ENCODE measurements at regions not wholly inside any gene's neighbourhood (a gene's known extent, or its start where the extent isn't known, plus 50 kb on each side); places are given as distances from the start of the nearest gene placed in this dataset.

DNA sequence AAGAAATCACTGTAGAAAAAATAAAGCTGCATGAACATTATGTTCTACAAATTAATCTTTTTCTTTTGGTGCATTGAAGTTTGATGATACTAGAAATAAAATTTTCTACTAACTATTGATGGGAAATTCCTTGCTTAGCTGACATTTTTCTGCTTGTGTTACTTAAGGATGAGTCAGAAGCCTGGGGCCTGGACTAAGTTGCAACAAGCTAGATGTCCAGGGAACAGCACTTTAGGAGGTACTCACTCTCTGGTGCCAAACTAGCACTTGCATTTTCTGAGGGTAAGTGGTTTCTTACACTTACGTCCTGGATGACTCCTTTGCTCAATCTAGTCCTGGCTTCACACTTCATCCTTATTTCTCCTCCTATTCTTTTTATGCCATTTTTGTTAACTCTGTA, 945.1 kb downstream of the IGSF11 start:
- Histone ChIP-seq H3K9ac (ENCODE audit: low read length in 3 of 3) (no peak overlapping the region), H3K36me3 (ENCODE audit: control insufficient read depth in 2 of 3, insufficient read depth in 3 of 3, low read length in 3 of 3) (no peaks in the 10 kb centered on the region), H3K27me3 (ENCODE audit: control insufficient read depth, insufficient read depth, low read length) (no peaks in the 10 kb centered on the region), H3K4me3 (ENCODE audit: low read length in 3 of 3) (no peak overlapping the region), H3K4me1 (ENCODE audit: control insufficient read depth in 2 of 3, insufficient read depth in 2 of 3, low read depth in 1 of 3, low read length in 3 of 3) (no peaks in the 10 kb centered on the region), H3K27ac (ENCODE audit: low read depth in 2 of 2, low read length in 2 of 2) (no peak overlapping the region), H3K9me3 (ENCODE audit: control insufficient read depth in 2 of 3, insufficient read depth in 1 of 3, low read length in 3 of 3) (peaks cover 0 to 9% (median 0%) of the 10 kb centered on the region in 3 donors)
- FAIRE-seq (no peak), DNase-seq (no peak)
- intact Hi-C loops (cut with DNase I) = no loop called here
- TF ChIP-seq, protein P1, sequence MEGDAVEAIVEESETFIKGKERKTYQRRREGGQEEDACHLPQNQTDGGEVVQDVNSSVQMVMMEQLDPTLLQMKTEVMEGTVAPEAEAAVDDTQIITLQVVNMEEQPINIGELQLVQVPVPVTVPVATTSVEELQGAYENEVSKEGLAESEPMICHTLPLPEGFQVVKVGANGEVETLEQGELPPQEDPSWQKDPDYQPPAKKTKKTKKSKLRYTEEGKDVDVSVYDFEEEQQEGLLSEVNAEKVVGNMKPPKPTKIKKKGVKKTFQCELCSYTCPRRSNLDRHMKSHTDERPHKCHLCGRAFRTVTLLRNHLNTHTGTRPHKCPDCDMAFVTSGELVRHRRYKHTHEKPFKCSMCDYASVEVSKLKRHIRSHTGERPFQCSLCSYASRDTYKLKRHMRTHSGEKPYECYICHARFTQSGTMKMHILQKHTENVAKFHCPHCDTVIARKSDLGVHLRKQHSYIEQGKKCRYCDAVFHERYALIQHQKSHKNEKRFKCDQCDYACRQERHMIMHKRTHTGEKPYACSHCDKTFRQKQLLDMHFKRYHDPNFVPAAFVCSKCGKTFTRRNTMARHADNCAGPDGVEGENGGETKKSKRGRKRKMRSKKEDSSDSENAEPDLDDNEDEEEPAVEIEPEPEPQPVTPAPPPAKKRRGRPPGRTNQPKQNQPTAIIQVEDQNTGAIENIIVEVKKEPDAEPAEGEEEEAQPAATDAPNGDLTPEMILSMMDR (IDR thresholded peaks at IDR 0.05; ENCODE audit: borderline replicate concordance, extremely low read depth, insufficient read depth) = no peak

DNA sequence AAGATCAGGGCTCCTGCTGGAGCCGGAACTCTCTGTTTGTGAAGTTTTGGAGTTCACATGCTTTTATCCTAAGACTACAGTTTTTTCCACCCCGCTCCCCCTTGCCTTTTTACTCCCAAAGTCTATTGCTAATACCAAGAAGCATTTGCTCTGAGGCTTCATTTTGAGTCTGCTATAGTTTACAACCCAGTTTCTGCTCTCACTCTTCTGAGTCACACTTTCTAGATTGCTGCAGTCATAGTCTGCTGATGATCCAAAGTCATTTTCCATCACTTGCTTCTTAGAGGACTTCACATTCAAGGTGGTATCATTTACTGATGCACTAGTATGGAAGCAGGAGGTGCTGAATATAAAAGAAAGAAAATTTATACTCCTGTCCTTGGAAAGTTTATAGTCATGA, 937.4 kb downstream of the IGSF11 start:
- no peaks in the 10 kb centered on the region for H3K36me3 ChIP-seq (ENCODE audit: control insufficient read depth in 2 of 3, insufficient read depth in 3 of 3, low read length in 3 of 3)
- no peak for DNase-seq
- H3K9ac ChIP-seq (ENCODE audit: low read length in 3 of 3) = no peak overlapping the region
- no peaks in the 10 kb centered on the region for H3K4me1 ChIP-seq (ENCODE audit: control insufficient read depth in 2 of 3, insufficient read depth in 2 of 3, low read depth in 1 of 3, low read length in 3 of 3)
- no peak overlapping the region for H3K4me3 ChIP-seq (ENCODE audit: low read length in 3 of 3)
- intact Hi-C loops (cut with DNase I) = no loop called here
- peaks cover 0 to 10% (median 0%) of the 10 kb centered on the region in 3 donors for H3K9me3 ChIP-seq (ENCODE audit: control insufficient read depth in 2 of 3, insufficient read depth in 1 of 3, low read length in 3 of 3)
- no peak overlapping the region for H3K27ac ChIP-seq (ENCODE audit: low read depth in 2 of 2, low read length in 2 of 2)
- no peaks in the 10 kb centered on the region for H3K27me3 ChIP-seq (ENCODE audit: control insufficient read depth, insufficient read depth, low read length)
- no peak for FAIRE-seq
- TF ChIP-seq, protein P1 (IDR thresholded peaks at IDR 0.05; ENCODE audit: borderline replicate concordance, extremely low read depth, insufficient read depth) = no peak

DNA sequence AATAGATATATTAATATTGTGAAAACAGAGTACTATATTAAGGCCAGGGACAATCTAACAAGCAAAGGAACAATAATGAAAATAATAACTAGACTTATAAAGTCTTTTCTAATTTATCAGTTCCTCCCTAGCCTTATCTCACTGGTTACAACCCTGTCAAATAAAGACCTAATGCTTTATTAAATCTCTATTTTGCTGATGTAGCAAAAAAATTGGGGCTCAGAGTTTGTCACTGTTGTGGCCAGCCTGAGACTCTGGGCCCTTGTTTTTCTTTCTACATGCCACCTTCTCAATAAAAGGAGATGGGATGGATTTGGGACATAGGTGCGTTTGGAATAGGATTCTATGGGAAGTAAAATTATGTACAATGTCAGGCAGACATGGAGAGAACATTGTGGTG, 937.0 kb downstream of the IGSF11 start:
- H3K36me3 ChIP-seq (ENCODE audit: control insufficient read depth in 2 of 3, insufficient read depth in 3 of 3, low read length in 3 of 3) = no peaks in the 10 kb centered on the region
- intact Hi-C loops (cut with DNase I) = no loop called here
- H3K27me3 ChIP-seq (ENCODE audit: control insufficient read depth, insufficient read depth, low read length) = no peaks in the 10 kb centered on the region
- peaks cover 0 to 7% (median 0%) of the 10 kb centered on the region in 3 donors for H3K9me3 ChIP-seq (ENCODE audit: control insufficient read depth in 2 of 3, insufficient read depth in 1 of 3, low read length in 3 of 3)
- no peak overlapping the region for H3K4me3 ChIP-seq (ENCODE audit: low read length in 3 of 3)
- no peaks in the 10 kb centered on the region for H3K4me1 ChIP-seq (ENCODE audit: control insufficient read depth in 2 of 3, insufficient read depth in 2 of 3, low read depth in 1 of 3, low read length in 3 of 3)
- DNase-seq (no peak), FAIRE-seq (no peak)
- H3K27ac ChIP-seq (ENCODE audit: low read depth in 2 of 2, low read length in 2 of 2) = no peak overlapping the region
- H3K9ac ChIP-seq (ENCODE audit: low read length in 3 of 3) = no peak overlapping the region
- TF ChIP-seq, protein P1 (IDR thresholded peaks at IDR 0.05; ENCODE audit: borderline replicate concordance, extremely low read depth, insufficient read depth) = no peak

DNA sequence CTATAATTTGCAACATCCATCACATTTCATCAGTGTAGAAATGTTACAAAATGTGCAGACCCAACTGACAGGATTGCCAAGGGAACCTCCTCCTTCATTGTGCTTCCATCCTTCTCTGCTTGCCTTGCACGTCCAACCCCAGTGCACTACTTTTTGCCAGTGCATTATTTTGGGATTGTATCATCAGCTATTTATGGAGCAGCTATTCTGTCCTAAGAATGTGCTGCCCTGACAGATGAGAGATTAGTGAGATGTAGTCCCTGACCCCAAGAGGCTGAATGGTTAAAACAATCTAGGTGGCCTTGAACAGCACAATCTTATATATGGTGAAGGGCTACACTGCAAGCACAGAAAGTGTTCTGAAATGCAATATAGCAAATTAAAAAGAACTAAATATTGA, 935.8 kb downstream of the IGSF11 start:
- H3K9ac ChIP-seq (ENCODE audit: low read length in 3 of 3) = no peak overlapping the region
- H3K9me3 ChIP-seq (ENCODE audit: control insufficient read depth in 2 of 3, insufficient read depth in 1 of 3, low read length in 3 of 3) = peaks cover 0 to 3% (median 0%) of the 10 kb centered on the region in 3 donors
- H3K27me3 ChIP-seq (ENCODE audit: control insufficient read depth, insufficient read depth, low read length) = no peaks in the 10 kb centered on the region
- FAIRE-seq (no peak), DNase-seq (no peak)
- H3K36me3 ChIP-seq (ENCODE audit: control insufficient read depth in 2 of 3, insufficient read depth in 3 of 3, low read length in 3 of 3) = no peaks in the 10 kb centered on the region
- no peaks in the 10 kb centered on the region for H3K4me1 ChIP-seq (ENCODE audit: control insufficient read depth in 2 of 3, insufficient read depth in 2 of 3, low read depth in 1 of 3, low read length in 3 of 3)
- no peak overlapping the region for H3K27ac ChIP-seq (ENCODE audit: low read depth in 2 of 2, low read length in 2 of 2)
- H3K4me3 ChIP-seq (ENCODE audit: low read length in 3 of 3) = no peak overlapping the region
- TF ChIP-seq, protein P1 (IDR thresholded peaks at IDR 0.05; ENCODE audit: borderline replicate concordance, extremely low read depth, insufficient read depth) = no peak
- intact Hi-C loops (cut with DNase I) = no loop called here

Data from kidney (tissue), 13 donors.